Kidney (tissue), 13 donors: ENCODE measurements at regions not wholly inside any gene's neighbourhood (a gene's known extent, or its start where the extent isn't known, plus 50 kb on each side); places are given as distances from the start of the nearest gene placed in this dataset.
A peak's percentile ranks its signal among the peaks of the same experiment; 100 is the strongest.

Source experiments
- DNase-seq, 5 donors: peaks; one replicate each; pipeline ENCODE4 v3.0.0-alpha.2; 2013 to 2020
- FAIRE-seq: peaks from 2 replicates; lab custom pipeline; 2012; peaks lifted over from hg19 to GRCh38; lab: Jason Lieb, UNC
- H3K27ac ChIP-seq, 2 donors: one replicate each; pipeline ENCODE4 v1.7.0; 2013; ENCODE audit warnings: low read depth in 2 of 2, low read length in 2 of 2, inconsistent platforms in 1 of 2
- H3K27me3 ChIP-seq: one replicate; pipeline ENCODE4 v1.7.1; 2013; ENCODE audit warnings: low read length, inconsistent platforms; ENCODE audit not compliant: control insufficient read depth, insufficient read depth
- H3K36me3 ChIP-seq, 3 donors: one replicate each; pipeline versions ENCODE4 v1.7.0 to v1.7.1; 2013; ENCODE audit warnings: low read length in 3 of 3, control low read depth in 1 of 3, inconsistent platforms in 1 of 3; ENCODE audit not compliant: insufficient read depth in 3 of 3, control insufficient read depth in 2 of 3
- H3K4me1 ChIP-seq, 3 donors: one replicate each; pipeline versions ENCODE4 v1.7.0 to v1.7.1; 2013; ENCODE audit warnings: low read length in 3 of 3, inconsistent platforms in 1 of 3, low read depth in 1 of 3; ENCODE audit not compliant: control insufficient read depth in 2 of 3, insufficient read depth in 2 of 3
- H3K4me3 ChIP-seq, 3 donors: one replicate each; pipeline versions ENCODE4 v1.7.0 to v1.8.1; 2013; ENCODE audit warnings: low read length in 3 of 3, control low read depth in 1 of 3, inconsistent platforms in 1 of 3
- H3K9ac ChIP-seq, 3 donors: one replicate each; pipeline versions ENCODE4 v1.7.0 to v1.7.1; 2013; ENCODE audit warnings: low read length in 3 of 3, control low read depth in 1 of 3, inconsistent platforms in 1 of 3
- H3K9me3 ChIP-seq, 3 donors: one replicate each; pipeline versions ENCODE4 v1.7.0 to v1.7.1; 2013; ENCODE audit warnings: low read length in 3 of 3, control low read depth in 1 of 3, inconsistent platforms in 1 of 3; ENCODE audit not compliant: control insufficient read depth in 2 of 3, insufficient read depth in 1 of 3
- CTCF ChIP-seq: IDR thresholded peaks from 3 replicates; pipeline ENCODE4 v1.5.1; 2012; ENCODE audit warnings: mild to moderate bottlenecking, moderate library complexity, borderline replicate concordance; ENCODE audit not compliant: insufficient read depth; ENCODE audit errors: extremely low read depth
- intact Hi-C: fragments of 100-400 bp; cut with DNase I; formaldehyde crosslinking; loops from one replicate; pipeline ENCODE4 v1.11.1; 2022
- donor health status: control.
- donor health status: control.
- donor health status: control.
- donor health status: control.
- donor health status: control.
- donor health status: DM: yes; HTN: yes; CAD: no.
- donor health status: Normal renal cell carcinoma (clear cell type).

- no peak for DNase-seq
- Histone ChIP-seq H3K9me3 (no peaks in the 10 kb centered on the region), H3K4me1 (no peaks in the 10 kb centered on the region), H3K4me3 (no peak overlapping the region), H3K36me3 (no peaks in the 10 kb centered on the region), H3K9ac (no peak overlapping the region), H3K27ac (no peak overlapping the region), H3K27me3 (no peaks in the 10 kb centered on the region)
- intact Hi-C loops, result no loop called here
- FAIRE-seq, result no peak
- no peak for TF ChIP-seq CTCF
Observed at GRCh38 chr2:14297340-14297739, 335.2 kb upstream of the LRATD1 start.

- no peak for FAIRE-seq
- no peaks in the 10 kb centered on the region for H3K9me3 ChIP-seq
- TF ChIP-seq CTCF, result no peak
Observed at GRCh38 chr2:14297906-14298305, 334.6 kb upstream of the LRATD1 start.

GRCh38 chr2:14301331-14301730, 331.2 kb upstream of the LRATD1 start:
- Histone ChIP-seq H3K27me3 (no peaks in the 10 kb centered on the region), H3K27ac (no peak overlapping the region), H3K4me1 (no peaks in the 10 kb centered on the region), H3K9me3 (no peaks in the 10 kb centered on the region), H3K9ac (no peak overlapping the region), H3K36me3 (no peaks in the 10 kb centered on the region), H3K4me3 (no peak overlapping the region)
- FAIRE-seq (no peak), DNase-seq (peak in 2 of 5 donors; percentile 12 to 13)
- intact Hi-C loops, result no loop called here
- TF ChIP-seq CTCF, result no peak

More at GRCh38 chr2:14297906-14298305, 334.6 kb upstream of the LRATD1 start:
- Histone ChIP-seq H3K4me3 (no peak overlapping the region), H3K36me3 (no peaks in the 10 kb centered on the region), H3K4me1 (no peaks in the 10 kb centered on the region), H3K27ac (no peak overlapping the region), H3K9ac (no peak overlapping the region), H3K27me3 (no peaks in the 10 kb centered on the region)
- intact Hi-C loops, result no loop called here
- DNase-seq, result no peak
